GM21528 (cell line): ENCODE measurements at regions not wholly inside any gene's neighbourhood (a gene's known extent, or its start where the extent isn't known, plus 50 kb on each side); places are given as distances from the start of the nearest gene placed in this dataset.
A peak's percentile ranks its signal among the peaks of the same experiment; 100 is the strongest.

Experiments used
- ATAC-seq: cut with Tn5 transposase; IDR thresholded peaks from one replicate; pipeline ENCODE4 v1.9.1; 2021; ENCODE audit warnings: mild to moderate bottlenecking, moderate library complexity; ENCODE audit not compliant: unreplicated experiment, low FRiP score

GRCh38 chr7:36802459-36803135, 78.3 kb upstream of the AOAH start:
- no peak for ATAC-seq

GRCh38 chr7:36796850-36797536, 72.7 kb upstream of the AOAH start:
- ATAC-seq: no peak

- no peak for ATAC-seq
Observed at GRCh38 chr7:36795451-36796021, 71.2 kb upstream of the AOAH start.

DNA sequence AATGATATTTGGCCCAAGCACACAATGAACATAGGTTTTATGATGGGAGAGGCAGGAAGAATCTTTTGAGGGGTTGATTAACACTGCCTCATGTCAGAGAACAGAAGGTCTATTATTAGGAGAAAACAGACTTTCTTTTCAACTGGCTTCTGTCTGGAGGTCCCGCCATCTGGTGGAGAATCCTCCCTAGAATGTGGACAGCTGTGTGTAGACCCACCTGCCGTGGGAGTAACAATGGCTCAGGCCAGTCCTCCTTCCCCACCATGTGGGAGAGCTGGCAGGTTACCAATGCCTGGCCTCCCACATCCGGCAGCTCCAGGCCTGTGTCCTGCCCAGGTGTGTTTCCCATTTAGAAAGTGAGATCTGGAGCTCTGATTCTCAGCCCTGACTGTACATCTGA, 70.4 kb upstream of the AOAH start:
- ATAC-seq: no peak

- ATAC-seq: no peak
Observed at GRCh38 chr7:36792421-36792820, 68.1 kb upstream of the AOAH start.

GRCh38 chr7:36790311-36790787, 66.1 kb upstream of the AOAH start:
- ATAC-seq: no peak

DNA sequence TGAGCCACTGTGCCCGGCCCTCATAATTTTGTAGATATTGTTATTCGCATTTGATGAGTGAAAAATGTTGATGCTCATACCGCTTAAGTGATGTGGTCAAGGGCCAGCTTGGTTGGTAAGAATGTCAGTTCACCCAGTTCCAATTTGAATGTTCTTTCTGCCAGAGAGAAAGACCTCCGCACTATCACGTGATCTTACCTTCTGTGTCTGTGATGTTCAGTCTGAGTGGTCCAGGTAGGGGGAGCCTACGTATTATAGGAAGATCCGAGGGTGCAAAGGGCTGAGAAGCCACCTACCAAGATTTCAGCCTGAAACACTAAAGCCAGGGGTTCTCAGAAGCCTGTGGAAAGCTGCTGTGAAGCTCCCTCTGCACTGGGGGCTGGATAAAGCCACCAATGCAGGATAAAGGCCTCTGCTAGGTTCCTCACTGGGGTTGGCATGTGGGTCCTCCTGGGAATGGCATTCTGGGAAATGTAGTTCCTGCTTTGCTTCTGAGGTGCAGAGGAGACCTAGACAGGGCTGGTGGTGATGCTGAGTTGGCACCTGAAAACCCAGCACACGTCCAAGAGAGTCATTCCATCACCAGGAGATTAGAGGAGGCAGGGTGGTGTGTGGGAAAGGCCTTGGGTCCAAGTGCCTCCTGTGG, 64.7 kb upstream of the AOAH start:
- no peak for ATAC-seq

- ATAC-seq: no peak
Observed at GRCh38 chr7:36787933-36788378, 63.7 kb upstream of the AOAH start.

- peak; percentile 98 for ATAC-seq
Observed at GRCh38 chr7:36784991-36785940, 61.0 kb upstream of the AOAH start.

GRCh38 chr7:36781011-36781738, 56.9 kb upstream of the AOAH start:
- no peak for ATAC-seq

DNA sequence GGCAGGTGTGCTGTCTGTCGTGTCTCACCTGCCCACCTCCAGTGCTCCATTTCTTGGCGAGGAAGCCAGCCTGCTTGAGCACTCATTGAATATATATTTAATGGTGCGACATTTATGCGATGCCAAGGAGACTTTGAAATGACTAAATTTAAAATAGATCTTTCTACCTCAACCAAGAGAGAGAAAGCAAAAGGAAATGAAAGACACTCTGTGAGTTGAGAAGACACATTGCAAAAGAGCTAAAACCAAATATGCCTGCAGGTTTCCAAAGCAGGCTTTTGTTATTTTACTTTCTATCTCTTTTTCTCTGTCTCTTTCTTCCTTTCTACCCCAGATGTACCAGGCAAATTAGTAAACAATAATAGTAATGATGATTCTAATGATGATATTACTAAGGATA, 53.6 kb upstream of the AOAH start:
- ATAC-seq: no peak

- no peak for ATAC-seq
Observed at GRCh38 chr7:36777062-36777461, 52.8 kb upstream of the AOAH start.

GRCh38 chr7:36775676-36776075, 51.4 kb upstream of the AOAH start:
- no peak for ATAC-seq

GRCh38 chr7:36775061-36775620, 50.8 kb upstream of the AOAH start:
- no peak for ATAC-seq
